ENCODE measurements at regions not wholly inside any gene's neighbourhood (a gene's known extent, or its start where the extent isn't known, plus 50 kb on each side); places are given as distances from the start of the nearest gene placed in this dataset.

- TF ChIP-seq CTCF (IDR thresholded peaks at IDR 0.05) = no peak
- no peak for TF ChIP-seq POLR2A (IDR thresholded peaks at IDR 0.05)
These were observed 483.2 kb upstream of the EPHA7 start for GRCh38 chr6:93902517-93902916.
